HG03432 (cell line): ENCODE measurements at regions not wholly inside any gene's neighbourhood (a gene's known extent, or its start where the extent isn't known, plus 50 kb on each side); places are given as distances from the start of the nearest gene placed in this dataset.
"Not testable (repeated sequence)": the region's sequence is repeated elsewhere in the genome, so short reads cannot be mapped to it uniquely, and the experiment has no call there.

Experiments used
- ATAC-seq: cut with Tn5 transposase; IDR thresholded peaks from one replicate; pipeline ENCODE4 v1.9.1; 2021; ENCODE audit warnings: mild to moderate bottlenecking, moderate library complexity; ENCODE audit not compliant: unreplicated experiment

DNA sequence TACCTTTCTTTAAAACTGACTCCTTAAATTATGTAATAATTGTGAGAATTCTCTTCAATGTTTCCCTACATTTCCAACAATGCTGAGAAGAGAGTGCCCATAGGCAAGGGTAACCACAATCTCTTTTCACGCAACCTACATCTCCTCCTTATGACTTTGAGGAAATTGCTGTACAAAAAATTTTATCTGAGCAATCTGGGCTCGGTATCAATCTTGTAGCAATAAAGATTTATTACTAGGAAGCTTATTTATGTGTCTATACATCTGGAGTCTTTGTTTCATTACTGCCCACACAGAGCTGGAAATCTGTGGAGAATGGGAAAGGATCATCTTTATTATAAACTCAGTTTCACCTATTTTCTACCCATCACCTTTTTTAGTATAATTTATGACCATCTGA lies 913.8 kb upstream of the SORCS1 start:
- no peak for ATAC-seq

DNA sequence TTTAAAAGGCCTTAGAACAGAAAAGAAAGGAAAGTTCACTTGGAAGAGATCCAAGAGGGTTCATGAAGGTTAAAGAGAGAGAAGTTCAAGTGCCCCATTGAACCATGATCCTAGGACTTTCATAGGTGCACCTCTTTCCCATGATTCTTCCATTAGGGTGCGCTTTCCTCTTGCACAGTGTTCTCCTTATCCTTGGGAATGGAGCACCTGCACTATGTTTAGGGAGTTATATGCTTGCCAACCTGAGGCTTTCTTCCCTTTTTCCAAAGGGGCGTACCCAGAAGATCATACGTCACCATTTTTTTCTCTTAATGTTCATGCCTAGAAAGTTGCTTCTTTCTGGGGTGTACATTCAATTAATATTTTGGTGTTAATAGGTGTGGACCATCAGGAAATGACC lies 908.0 kb upstream of the SORCS1 start:
- no peak for ATAC-seq

DNA sequence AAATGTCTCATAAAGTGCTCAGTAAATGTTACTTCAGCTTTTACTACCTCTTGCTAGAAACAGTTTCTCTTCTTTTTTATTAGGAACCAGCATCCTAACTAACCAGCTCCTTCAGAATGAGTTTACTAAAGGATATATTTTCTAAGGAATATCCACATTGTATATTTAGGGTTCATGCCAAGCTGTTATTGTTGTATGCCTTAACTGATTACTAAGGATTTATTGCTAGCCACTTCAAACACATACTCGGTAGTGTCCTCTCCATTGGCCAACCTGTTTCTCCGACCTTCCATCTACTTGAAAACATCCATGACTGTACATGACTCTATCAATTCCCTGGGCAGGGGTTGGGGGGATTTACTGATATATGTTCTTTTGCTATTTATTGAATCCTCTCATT lies 906.3 kb upstream of the SORCS1 start:
- no peak for ATAC-seq

DNA sequence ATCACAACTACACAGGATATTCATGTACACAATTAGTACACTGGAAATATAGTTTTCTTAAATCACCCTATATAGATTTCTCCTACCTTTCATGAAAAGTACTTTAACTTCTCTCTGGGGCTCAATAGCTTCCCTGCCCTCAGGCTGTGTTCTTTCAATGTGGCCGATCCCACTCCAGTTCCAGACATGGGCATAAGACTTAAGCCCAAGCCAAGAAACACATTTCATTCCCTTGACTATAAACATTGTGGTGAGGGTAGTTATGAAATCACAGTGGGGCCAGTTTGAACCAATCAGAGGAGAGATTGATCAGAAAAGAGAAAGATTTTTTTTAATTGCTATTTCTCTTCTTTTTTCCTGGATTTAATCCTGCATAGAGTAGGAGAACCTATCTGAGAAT lies 904.6 kb upstream of the SORCS1 start:
- ATAC-seq = no peak

DNA sequence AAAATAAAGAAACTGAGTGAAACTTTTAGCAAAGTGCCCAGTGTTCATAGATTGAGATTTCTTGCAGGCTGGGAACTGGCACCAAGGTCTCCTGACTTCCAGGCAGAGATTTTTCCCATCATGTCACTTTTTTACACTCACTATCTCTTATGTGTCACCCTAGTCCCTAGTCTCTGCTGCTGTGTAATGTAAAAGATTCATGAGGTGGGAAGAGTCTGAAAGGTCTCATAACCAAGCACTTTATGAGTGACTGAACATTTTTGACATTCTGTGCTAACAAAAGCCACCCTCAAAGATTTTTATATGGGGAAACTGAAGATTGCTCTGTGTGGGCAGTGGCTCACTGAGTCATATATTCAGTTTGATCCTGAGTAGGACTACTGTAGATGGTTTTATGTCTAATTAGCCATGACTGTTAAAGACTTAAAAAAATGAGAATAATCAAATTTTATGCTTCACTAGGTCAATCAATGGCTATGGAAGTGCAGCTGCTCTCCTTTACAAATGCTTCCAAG lies 900.3 kb upstream of the SORCS1 start:
- no peak for ATAC-seq

DNA sequence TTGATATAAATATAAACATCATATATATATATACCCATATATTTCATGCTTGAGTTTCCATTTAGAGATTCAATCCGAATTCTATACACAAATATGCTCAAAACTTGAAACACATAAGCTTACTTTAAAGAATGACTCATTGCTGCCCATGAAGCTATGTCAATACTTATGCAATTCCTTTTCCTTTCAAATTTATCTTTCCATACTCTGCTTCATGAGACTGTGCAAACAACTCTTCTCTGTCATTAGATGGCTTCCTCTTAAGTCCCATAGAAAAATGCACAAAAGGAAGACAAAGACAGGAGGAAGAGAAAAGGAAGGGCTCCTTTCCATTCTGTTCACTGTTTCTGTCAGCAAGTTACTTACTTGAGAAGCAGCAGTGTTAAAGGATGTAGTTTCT lies 895.7 kb upstream of the SORCS1 start:
- no peak for ATAC-seq

DNA sequence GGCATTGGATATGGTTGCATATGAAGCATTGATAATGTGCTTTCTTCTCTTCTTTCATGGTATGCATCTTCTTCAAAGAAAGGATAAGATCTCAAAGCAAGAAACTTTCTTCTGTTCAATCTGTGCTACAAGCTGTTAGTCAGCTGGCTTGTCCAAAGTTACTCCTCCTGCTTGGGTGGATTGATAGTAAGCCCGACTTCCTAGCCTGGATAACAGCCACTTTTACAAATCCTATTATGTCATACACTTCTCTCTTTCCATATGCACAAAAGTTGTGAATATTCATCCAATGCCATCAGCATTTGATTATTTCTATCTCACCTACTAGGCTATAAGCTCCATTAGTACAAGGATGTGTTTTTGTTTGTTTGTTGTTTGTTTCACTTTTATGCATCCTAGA lies 891.0 kb upstream of the SORCS1 start:
- ATAC-seq = no peak

DNA sequence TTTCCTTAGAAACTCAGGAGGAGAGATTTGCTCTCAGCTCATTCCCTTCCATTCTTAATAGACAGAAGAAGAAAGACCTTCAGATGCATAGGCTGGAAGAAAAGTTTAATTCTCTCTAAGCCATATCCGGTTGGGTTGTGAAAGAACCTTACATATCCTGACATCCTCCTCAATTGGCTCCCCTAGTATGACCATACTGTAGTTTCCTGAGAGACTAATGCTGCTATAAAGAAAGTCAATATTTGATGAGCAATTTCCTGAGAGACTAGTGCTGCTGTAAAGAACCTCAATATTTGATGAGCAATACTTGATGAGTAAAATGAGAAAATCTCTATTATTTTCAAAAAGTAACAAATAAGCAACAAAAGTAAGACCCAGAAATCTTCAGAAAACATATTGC lies 888.5 kb upstream of the SORCS1 start:
- no peak for ATAC-seq

DNA sequence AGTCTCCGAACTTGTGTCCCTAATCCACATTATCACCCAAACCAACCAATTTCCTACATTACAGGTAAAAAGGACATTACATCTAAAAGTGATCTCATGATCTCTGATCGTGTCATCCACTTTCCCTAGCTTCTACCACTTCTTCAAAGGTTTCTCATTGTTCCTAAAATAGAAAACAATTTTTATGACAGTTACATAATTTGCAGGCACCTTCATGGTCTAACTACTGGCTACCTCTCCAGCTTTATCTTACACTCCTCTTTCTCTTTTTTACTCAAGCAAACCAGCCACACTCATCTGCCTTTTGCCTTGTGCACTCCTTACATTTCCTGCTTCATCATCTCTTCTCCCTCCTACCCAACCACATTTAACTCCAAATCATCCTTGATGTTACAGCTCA lies 886.7 kb upstream of the SORCS1 start:
- ATAC-seq = no peak

DNA sequence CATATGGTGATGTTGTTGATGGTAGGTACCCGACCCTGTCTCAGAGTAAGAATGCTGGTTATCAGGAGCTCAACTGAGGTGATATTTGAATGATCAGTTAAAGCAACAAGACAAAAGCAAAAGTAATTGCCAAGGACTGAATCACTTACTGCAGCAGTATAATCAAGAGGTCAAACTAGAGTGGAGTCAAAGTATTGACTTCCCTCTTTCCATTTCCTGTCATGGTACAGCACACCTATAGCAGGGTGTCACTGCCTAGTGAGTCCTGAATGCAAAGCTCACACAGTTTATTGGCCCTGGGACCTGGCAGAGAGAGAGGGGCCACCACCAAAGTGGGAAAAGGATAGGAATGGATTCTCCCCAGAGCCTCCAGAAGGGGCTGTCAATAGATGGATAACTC lies 886.1 kb upstream of the SORCS1 start:
- no peak for ATAC-seq

DNA sequence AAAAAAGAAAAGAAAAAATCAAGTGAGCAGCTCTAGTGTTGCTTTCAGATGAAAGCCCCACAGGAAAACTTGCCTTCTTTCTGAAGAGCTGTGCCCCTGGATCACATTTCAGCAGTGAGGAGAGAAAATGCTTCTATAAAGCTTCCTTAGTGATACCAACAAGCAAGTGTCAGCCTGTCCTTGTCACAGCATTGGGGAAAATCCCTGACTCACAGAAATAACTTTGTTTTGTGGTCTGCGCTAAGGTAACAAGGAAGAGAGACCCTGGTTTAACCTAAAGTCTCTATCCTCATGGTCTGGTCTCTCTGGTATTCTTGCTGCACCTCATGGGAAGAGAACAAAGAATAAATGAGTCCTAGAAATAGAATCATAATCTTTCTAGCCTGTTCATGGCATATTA lies 885.2 kb upstream of the SORCS1 start:
- ATAC-seq = peak; percentile 59

DNA sequence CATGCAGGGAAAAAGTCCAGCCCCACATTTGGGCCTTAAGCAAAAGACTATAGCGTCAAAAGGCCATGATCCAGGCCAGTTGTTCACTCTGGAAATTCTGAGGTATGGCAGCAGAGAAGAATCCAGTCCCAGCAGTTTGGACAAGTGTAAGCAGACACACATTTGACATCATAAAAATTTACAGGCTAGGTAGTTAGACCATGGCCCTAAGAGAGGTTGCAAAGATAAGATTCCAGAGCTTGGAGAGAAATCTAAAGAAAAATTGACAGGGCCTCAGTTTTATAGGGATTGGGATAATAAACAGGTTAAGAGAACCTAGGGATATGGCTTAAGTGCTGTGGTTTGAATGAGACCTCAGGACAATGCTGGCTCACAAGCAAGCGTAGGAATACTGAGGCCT lies 884.4 kb upstream of the SORCS1 start:
- ATAC-seq = no peak

DNA sequence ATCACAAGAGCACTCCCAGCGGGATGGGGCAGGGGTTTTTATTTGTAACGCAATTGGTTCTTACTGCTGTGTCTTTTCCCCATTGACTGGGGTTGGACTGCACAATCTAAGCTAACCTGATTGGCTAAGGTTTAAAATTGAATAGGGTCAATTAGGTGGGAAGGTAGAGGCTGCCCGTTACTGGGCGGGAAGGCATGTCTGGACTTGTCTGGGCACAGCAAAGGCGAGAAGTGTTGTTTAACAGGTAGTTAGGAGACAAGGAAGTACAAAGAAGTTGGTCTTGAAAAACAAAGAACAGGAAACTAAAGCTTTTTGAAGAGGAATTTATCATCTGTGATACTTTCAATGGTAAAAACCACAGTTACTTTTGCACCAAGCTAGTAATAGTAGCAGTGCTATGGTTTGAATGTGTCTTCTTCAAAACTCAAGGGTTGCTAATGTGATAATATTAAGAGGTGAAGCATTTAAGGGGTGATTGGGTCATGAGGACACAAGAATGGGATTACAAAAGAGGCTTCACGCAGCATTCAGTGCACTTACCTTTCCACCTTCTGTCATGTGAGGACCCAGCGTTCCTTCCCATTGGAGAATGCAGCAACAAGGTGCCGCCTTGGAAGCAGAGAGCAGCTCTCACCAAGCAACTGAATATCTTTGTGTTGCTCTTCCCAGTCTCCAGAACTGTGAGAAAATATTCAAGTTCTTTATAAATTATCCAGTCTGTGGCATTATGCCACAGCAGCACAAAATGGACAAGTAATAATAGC lies 875.5 kb upstream of the SORCS1 start:
- ATAC-seq = no peak

DNA sequence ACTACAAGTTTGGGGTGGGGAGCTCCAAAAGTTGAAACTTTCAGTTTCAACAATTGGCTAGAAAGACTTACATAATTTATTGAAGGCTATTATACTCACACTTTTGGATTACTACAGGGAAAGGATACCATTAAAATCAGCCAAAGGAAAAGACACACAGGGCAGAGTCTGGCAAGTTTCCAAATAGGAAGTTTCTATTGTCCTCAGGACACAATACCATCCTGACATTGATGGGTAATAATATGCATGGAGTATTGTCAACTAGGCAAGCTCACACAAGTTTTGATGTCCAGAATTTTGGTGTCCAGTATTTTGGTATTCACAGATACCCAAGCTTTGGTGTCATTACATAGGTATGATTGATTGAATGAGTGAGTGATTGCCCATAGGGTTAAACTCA lies 872.6 kb upstream of the SORCS1 start:
- no peak for ATAC-seq

DNA sequence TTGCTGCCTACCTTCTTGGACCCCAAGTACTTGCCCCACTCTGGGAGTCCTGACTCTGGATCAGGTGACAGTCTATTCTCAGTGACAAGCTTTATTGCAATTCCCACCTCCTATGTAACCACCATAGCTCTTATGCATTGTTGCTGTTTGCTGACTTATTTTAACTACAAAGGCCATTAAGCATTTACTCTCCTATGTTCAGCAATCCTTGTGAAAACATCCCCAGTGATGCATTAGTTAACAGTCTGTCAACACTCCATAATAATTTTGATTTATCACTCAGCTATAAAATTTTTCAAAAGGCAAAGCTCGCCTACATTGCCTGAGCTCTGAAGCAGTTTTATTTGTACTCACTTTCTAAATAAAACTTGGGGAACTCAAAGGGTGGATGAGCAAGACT lies 871.8 kb upstream of the SORCS1 start:
- ATAC-seq = no peak

DNA sequence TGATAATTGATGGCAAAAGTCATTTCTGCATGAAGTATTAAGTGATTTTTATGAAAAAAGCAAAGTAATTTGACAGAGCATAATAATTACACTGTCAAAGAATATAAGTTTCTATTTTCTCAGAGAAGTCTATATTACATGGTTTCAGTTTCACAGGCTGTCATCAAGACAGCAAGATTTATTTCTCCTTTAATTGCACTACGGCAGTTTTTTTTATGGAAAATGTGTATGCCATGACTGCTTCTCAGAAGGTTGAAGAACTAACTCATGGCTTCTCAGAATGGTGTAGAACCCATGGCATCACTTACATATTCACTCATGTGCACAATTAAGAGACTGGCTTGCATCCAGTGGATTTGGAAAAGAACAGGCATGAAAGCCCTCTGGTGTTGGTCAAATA lies 870.3 kb upstream of the SORCS1 start:
- no peak for ATAC-seq

DNA sequence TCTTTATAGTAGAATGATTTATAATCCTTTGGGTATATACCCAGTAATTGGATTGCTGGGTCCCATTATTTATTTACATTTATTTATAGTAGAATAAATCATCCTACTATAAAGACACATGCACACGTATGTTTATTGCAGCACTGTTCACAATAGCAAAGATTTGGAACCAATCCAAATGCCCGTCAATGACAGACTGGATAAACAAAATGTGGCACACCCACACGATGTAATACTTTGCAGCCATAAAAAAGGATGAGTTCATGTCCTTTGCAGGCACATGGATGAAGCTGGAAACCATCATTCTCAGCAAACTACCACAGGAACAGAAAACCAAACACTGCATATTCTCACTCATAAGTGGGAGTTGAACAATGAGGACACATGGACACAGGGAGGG lies 869.0 kb upstream of the SORCS1 start:
- ATAC-seq = not testable (repeated sequence)

DNA sequence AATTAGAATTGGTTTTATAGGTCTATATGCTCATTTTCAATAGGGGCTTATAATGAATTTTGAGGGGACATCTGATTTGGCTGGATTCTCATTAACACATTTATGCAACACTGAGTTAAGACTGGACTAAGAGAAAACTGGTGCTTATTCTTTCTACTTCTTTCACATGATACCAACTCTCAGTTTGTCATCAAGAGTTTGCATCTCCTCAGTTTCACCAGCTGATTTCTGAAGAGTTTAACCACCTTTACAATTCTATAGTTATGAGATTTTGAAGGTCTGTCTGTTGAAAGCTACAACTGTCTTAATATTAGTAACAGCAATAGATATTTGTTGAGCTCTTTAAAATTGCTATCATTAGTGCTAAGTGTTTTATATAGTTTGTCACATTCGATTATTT lies 867.0 kb upstream of the SORCS1 start:
- ATAC-seq = no peak

DNA sequence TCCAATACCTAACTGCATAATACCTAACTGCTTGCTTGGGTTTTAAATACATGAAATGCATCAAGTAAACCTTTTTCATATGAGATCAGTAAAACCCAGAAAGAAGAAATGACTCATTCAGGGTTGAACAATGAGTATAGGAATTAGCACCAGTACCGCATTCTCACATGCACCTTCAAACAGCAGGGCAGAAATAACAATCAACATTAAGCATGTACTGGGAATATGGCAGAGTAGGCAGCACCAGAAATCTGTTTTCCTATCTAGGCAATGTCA lies 850.3 kb upstream of the SORCS1 start:
- ATAC-seq = peak; percentile 87

DNA sequence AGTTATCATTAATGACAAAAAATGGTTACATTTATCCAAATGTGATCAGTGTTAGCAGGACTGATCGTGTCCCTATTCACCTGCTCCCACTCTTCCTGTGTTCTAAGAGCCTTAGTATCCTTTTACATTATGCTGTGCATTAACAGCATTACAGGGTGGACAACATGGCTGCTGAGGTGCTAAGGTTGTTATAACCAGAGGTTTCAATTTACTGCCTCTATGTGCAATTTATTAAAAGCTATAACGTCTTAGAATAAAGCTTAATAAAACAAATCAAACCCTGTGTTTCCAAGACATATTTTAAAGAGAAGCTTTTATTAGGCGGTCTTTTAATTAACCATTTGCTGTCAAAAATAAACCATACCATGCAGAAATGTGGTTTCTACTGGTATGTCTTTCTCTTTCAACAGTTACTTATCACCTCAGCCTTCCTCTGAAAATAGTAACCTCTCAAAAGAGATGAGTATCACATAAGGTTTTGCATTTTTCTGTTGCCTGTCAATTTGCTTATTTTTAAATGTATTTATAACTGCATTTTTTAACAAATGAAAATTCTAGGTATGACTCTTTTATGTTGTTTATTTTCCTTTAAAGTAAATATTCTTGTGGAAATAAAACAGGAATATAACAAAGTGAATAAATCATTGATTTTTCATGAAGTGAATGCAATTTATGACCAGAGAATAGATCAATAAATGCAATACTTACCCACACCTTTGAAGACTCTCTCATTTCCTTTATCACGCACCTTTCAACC lies 849.8 kb upstream of the SORCS1 start:
- peak; percentile 68 for ATAC-seq

DNA sequence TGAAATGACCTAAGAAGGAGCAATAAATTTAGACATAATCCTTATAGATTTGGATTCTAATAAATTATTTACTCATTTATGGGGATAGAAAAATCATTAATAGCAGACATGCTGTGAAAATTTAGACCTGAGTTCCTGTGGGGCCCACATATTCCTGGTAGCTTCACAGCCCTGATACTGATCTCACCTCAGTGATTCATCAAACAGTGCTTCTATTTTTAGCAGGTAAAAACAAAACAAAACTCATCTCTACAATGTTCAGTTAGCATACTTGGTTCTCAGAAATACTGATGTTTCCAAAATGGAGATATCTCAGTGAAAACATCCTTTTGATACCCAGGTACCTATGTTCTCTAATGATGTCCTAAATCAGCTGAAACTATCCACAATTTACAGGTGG lies 841.1 kb upstream of the SORCS1 start:
- ATAC-seq = peak; percentile 45

DNA sequence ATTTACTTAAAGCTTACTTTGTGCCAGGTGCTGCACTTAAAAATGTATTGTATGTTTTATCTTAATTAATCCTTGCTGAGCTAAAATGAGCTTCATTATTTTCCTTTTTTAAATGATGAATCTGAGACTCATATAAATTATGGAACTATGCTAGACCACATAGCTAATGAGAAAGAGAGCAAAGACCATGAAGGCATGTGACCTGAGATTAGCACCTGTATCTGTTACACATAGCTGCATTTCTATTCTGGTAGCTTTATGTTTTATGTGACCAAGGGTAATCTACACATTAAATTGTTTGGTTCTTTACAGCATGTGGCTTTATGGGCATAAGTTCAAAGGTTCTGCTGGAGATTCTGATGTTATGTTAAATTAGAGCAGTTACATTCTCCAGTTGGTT lies 839.1 kb upstream of the SORCS1 start:
- no peak for ATAC-seq

DNA sequence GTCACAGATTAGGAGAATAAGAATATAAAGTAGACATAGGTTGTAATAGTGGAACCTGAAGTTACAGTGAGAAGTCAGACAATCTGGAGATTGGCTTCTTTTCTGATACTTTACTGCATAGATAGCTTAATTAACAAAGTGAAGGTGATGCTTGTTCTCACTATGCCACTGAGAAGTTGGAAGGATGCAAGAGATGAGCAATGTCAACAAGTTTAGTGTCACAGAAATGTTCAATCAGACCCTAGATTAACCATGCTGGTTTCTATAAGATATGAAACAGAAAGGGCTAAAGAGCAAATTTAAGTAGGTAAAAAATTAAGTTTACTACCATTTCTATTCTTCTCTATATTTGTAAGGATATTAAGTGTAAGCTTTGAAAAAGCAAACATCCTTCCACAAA lies 838.6 kb upstream of the SORCS1 start:
- peak; percentile 48 for ATAC-seq
